ENCODE measurements at regions not wholly inside any gene's neighbourhood (a gene's known extent, or its start where the extent isn't known, plus 50 kb on each side); places are given as distances from the start of the nearest gene placed in this dataset.

DNA sequence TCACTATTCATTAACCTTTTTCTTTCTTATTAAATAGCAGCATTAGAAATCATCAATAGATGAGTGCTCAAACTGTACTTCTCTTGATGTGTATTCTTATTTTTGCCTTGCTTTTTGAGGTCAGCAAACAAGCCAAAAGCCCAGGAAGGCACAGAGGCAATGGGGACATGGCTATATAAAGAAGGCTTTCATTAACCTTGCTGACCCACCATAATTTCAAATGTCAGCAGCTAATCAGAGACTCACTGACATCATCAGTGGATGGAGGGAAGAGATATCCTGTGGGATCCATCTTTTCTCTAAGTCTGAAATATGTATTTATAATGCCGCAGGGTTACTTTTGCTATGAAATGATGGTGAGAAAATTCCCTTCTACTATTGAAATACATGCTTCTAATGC is 1162.8 kb upstream of the ACVR2A start:
- Histone ChIP-seq H3K27ac (ENCODE audit: low read depth in 2 of 2, low read length in 2 of 2) (no peak overlapping the region), H3K27me3 (ENCODE audit: control insufficient read depth, insufficient read depth, low read length) (no peaks in the 10 kb centered on the region), H3K9ac (ENCODE audit: low read length in 3 of 3) (no peak overlapping the region), H3K4me1 (ENCODE audit: control insufficient read depth in 2 of 3, insufficient read depth in 2 of 3, low read depth in 1 of 3, low read length in 3 of 3) (no peaks in the 10 kb centered on the region), H3K36me3 (ENCODE audit: control insufficient read depth in 2 of 3, insufficient read depth in 3 of 3, low read length in 3 of 3) (no peaks in the 10 kb centered on the region), H3K9me3 (ENCODE audit: control insufficient read depth in 2 of 3, insufficient read depth in 1 of 3, low read length in 3 of 3) (no peaks in the 10 kb centered on the region), H3K4me3 (ENCODE audit: low read length in 3 of 3) (no peak overlapping the region)
- intact Hi-C loops (cut with DNase I): no loop called here
- no peak for DNase-seq
- TF ChIP-seq, protein P1, sequence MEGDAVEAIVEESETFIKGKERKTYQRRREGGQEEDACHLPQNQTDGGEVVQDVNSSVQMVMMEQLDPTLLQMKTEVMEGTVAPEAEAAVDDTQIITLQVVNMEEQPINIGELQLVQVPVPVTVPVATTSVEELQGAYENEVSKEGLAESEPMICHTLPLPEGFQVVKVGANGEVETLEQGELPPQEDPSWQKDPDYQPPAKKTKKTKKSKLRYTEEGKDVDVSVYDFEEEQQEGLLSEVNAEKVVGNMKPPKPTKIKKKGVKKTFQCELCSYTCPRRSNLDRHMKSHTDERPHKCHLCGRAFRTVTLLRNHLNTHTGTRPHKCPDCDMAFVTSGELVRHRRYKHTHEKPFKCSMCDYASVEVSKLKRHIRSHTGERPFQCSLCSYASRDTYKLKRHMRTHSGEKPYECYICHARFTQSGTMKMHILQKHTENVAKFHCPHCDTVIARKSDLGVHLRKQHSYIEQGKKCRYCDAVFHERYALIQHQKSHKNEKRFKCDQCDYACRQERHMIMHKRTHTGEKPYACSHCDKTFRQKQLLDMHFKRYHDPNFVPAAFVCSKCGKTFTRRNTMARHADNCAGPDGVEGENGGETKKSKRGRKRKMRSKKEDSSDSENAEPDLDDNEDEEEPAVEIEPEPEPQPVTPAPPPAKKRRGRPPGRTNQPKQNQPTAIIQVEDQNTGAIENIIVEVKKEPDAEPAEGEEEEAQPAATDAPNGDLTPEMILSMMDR (IDR thresholded peaks at IDR 0.05; ENCODE audit: borderline replicate concordance, extremely low read depth, insufficient read depth): no peak
- FAIRE-seq: no peak

DNA sequence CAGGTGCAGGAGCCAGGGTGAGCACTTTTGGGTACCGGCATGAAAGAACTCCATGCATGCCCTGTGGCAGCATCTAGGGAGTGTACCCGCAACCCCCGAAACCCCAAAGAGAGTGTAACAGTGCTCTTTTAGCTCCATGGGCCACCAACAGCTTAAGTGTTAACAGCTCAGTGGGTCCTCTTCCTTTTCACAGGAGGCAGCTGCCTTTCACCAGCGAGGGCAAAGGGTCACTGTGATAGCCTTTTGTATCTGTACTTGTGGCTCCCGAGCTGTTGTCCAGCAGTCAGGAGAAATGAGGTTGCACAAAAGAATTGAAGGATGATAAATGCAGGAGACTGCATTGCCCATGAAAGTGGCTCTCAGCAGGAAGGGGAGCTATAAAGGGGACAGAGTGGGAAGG is 1166.3 kb upstream of the ACVR2A start:
- Histone ChIP-seq H3K27ac (ENCODE audit: low read depth in 2 of 2, low read length in 2 of 2) (no peak overlapping the region), H3K9ac (ENCODE audit: low read length in 3 of 3) (no peak overlapping the region), H3K9me3 (ENCODE audit: control insufficient read depth in 2 of 3, insufficient read depth in 1 of 3, low read length in 3 of 3) (no peaks in the 10 kb centered on the region), H3K36me3 (ENCODE audit: control insufficient read depth in 2 of 3, insufficient read depth in 3 of 3, low read length in 3 of 3) (no peaks in the 10 kb centered on the region), H3K27me3 (ENCODE audit: control insufficient read depth, insufficient read depth, low read length) (no peaks in the 10 kb centered on the region), H3K4me1 (ENCODE audit: control insufficient read depth in 2 of 3, insufficient read depth in 2 of 3, low read depth in 1 of 3, low read length in 3 of 3) (no peaks in the 10 kb centered on the region), H3K4me3 (ENCODE audit: low read length in 3 of 3) (no peak overlapping the region)
- TF ChIP-seq, protein P1 (IDR thresholded peaks at IDR 0.05; ENCODE audit: borderline replicate concordance, extremely low read depth, insufficient read depth): no peak
- DNase-seq (no peak), FAIRE-seq (no peak)
- intact Hi-C loops (cut with DNase I): no loop called here

DNA sequence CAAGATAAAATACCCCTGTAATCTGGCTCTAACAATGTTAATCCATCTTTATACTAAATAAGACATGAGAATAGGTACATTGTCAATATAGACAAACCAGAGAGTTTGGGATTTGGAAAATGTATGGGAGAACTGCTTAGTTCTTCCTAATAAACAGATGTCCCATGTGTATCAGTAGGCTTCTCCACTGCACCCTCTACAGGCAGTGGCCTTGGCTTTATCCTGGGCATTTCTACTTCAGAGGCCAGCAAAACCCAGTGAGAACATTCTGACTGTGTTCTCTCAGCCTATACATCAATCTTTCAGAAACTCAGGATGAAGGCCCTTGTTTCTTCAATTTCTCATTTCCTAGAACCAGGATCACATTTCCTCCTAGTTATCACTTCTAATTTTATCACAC is 1167.5 kb upstream of the ACVR2A start:
- H3K9me3 ChIP-seq (ENCODE audit: control insufficient read depth in 2 of 3, insufficient read depth in 1 of 3, low read length in 3 of 3): no peaks in the 10 kb centered on the region
- H3K4me3 ChIP-seq (ENCODE audit: low read length in 3 of 3): no peak overlapping the region
- H3K36me3 ChIP-seq (ENCODE audit: control insufficient read depth in 2 of 3, insufficient read depth in 3 of 3, low read length in 3 of 3): no peaks in the 10 kb centered on the region
- H3K27ac ChIP-seq (ENCODE audit: low read depth in 2 of 2, low read length in 2 of 2): no peak overlapping the region
- FAIRE-seq: no peak
- TF ChIP-seq, protein P1 (IDR thresholded peaks at IDR 0.05; ENCODE audit: borderline replicate concordance, extremely low read depth, insufficient read depth): no peak
- intact Hi-C loops (cut with DNase I): no loop called here
- no peaks in the 10 kb centered on the region for H3K27me3 ChIP-seq (ENCODE audit: control insufficient read depth, insufficient read depth, low read length)
- no peak overlapping the region for H3K9ac ChIP-seq (ENCODE audit: low read length in 3 of 3)
- DNase-seq: no peak
- no peaks in the 10 kb centered on the region for H3K4me1 ChIP-seq (ENCODE audit: control insufficient read depth in 2 of 3, insufficient read depth in 2 of 3, low read depth in 1 of 3, low read length in 3 of 3)

DNA sequence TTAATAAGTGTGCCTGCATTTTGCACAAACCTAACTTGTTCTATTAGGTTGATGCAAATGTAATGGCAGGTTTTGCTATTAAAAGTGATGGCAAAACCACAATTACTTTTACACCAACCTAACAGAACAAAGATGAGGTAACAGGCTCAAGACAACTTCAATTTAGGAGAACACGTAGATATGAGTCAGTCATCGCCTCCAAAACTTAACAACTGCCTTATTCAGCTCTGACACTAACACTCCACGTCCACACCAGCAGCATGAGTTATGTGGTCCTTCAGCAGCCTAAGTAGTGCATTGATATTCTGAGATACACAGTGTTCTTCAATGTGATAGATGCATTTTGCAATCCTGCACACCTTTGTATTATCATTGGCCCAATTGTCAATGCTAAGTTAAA is 1175.1 kb upstream of the ACVR2A start:
- TF ChIP-seq, protein P1 (IDR thresholded peaks at IDR 0.05; ENCODE audit: borderline replicate concordance, extremely low read depth, insufficient read depth): no peak
- H3K27ac ChIP-seq (ENCODE audit: low read depth in 2 of 2, low read length in 2 of 2): no peak overlapping the region
- H3K4me3 ChIP-seq (ENCODE audit: low read length in 3 of 3): no peak overlapping the region
- H3K36me3 ChIP-seq (ENCODE audit: control insufficient read depth in 2 of 3, insufficient read depth in 3 of 3, low read length in 3 of 3): no peaks in the 10 kb centered on the region
- intact Hi-C loops (cut with DNase I): no loop called here
- no peaks in the 10 kb centered on the region for H3K4me1 ChIP-seq (ENCODE audit: control insufficient read depth in 2 of 3, insufficient read depth in 2 of 3, low read depth in 1 of 3, low read length in 3 of 3)
- H3K27me3 ChIP-seq (ENCODE audit: control insufficient read depth, insufficient read depth, low read length): no peaks in the 10 kb centered on the region
- H3K9ac ChIP-seq (ENCODE audit: low read length in 3 of 3): no peak overlapping the region
- H3K9me3 ChIP-seq (ENCODE audit: control insufficient read depth in 2 of 3, insufficient read depth in 1 of 3, low read length in 3 of 3): no peaks in the 10 kb centered on the region
- DNase-seq (no peak), FAIRE-seq (no peak)

Data from kidney (tissue), 13 donors.